WTC11 (cell line): ENCODE measurements at regions not wholly inside any gene's neighbourhood (a gene's known extent, or its start where the extent isn't known, plus 50 kb on each side); places are given as distances from the start of the nearest gene placed in this dataset.

Source experiments
- ATAC-seq: fragments of 200-7000 bp; cut with Tn5 transposase; 2 replicates; pipeline ENCODE4 v1.10.0; 2021; ENCODE audit warnings: mild to moderate bottlenecking, moderate library complexity
- CTCF ChIA-PET: fragments of 300-600 bp; sonication (Branson Sonifier 250); formaldehyde crosslinking; loops from one replicate; lab custom pipeline; 2021; ENCODE audit warnings: antibody characterized with exemption; lab: Charles Lee
- POLR2A ChIA-PET: fragments of 350-600 bp; sonication (Branson Sonifier 250); formaldehyde crosslinking; loops from one replicate; lab custom pipeline; 2021; ENCODE audit warnings: antibody characterized with exemption; lab: Charles Lee
- DNase-seq: peaks from one replicate; pipeline ENCODE4 v3.0.0; 2021; ENCODE audit warnings: low spot score
- H3K27ac Mint-ChIP-seq: 2 replicates; pipeline ENCODE4 v1.8.0; 2021; ENCODE audit warnings: mixed read lengths
- H3K27me3 Mint-ChIP-seq: 2 replicates; pipeline ENCODE4 v1.8.0; 2021; ENCODE audit warnings: low read depth, mild to moderate bottlenecking, moderate library complexity, mixed read lengths
- H3K36me3 Mint-ChIP-seq: 2 replicates; pipeline ENCODE4 v1.8.0; 2021; ENCODE audit warnings: mixed read lengths
- H3K4me1 Mint-ChIP-seq: 2 replicates; pipeline ENCODE4 v1.8.0; 2022; ENCODE audit warnings: mixed read lengths
- H3K4me3 Mint-ChIP-seq: 2 replicates; pipeline ENCODE4 v1.8.0; 2021; ENCODE audit warnings: mild to moderate bottlenecking, moderate library complexity, mixed read lengths
- H3K9me3 Mint-ChIP-seq: 2 replicates; pipeline ENCODE4 v1.8.0; 2021; ENCODE audit warnings: mixed read lengths
- ATF1 ChIP-seq: sonication (generic); formaldehyde crosslinking; IDR thresholded peaks from 2 replicates; pipeline ENCODE4 v1.8.1; 2023; ENCODE audit warnings: mild to moderate bottlenecking, moderate library complexity, missing genetic modification reagents
- E2F5 ChIP-seq: sonication (generic); formaldehyde crosslinking; IDR thresholded peaks from 2 replicates; pipeline ENCODE4 v1.8.1; 2022; ENCODE audit warnings: mild to moderate bottlenecking, moderate library complexity, missing genetic modification reagents
- MLX ChIP-seq: sonication (generic); formaldehyde crosslinking; IDR thresholded peaks from 2 replicates; pipeline ENCODE4 v1.8.1; 2023; ENCODE audit warnings: mild to moderate bottlenecking, missing genetic modification reagents, moderate library complexity
- MYBL2 ChIP-seq: sonication (generic); formaldehyde crosslinking; IDR thresholded peaks from 2 replicates; pipeline ENCODE4 v1.8.1; 2023; ENCODE audit warnings: mild to moderate bottlenecking, moderate library complexity, missing genetic modification reagents
- NR2C2 ChIP-seq: sonication (generic); formaldehyde crosslinking; IDR thresholded peaks from 2 replicates; pipeline ENCODE4 v1.8.0; 2022; ENCODE audit warnings: mild to moderate bottlenecking, missing genetic modification reagents
- PREB ChIP-seq: sonication (generic); formaldehyde crosslinking; IDR thresholded peaks from 2 replicates; pipeline ENCODE4 v1.8.1; 2022; ENCODE audit warnings: mild to moderate bottlenecking, missing genetic modification reagents, moderate library complexity, borderline replicate concordance
- SMAD3 ChIP-seq: sonication (generic); formaldehyde crosslinking; IDR thresholded peaks from 2 replicates; pipeline ENCODE4 v1.8.0; 2022; ENCODE audit warnings: missing genetic modification reagents, mild to moderate bottlenecking, borderline replicate concordance
- SMAD4 ChIP-seq: sonication (generic); formaldehyde crosslinking; IDR thresholded peaks from 2 replicates; pipeline ENCODE4 v1.8.0; 2022; ENCODE audit warnings: mild to moderate bottlenecking, missing genetic modification reagents
- TEAD4 ChIP-seq: sonication (generic); formaldehyde crosslinking; IDR thresholded peaks from 2 replicates; pipeline ENCODE4 v1.8.0; 2022; ENCODE audit warnings: mild to moderate bottlenecking, missing genetic modification reagents
- USF1 ChIP-seq: sonication (generic); formaldehyde crosslinking; IDR thresholded peaks from 2 replicates; pipeline ENCODE4 v1.8.0; 2022; ENCODE audit warnings: mild to moderate bottlenecking, missing genetic modification reagents
- ZNF317 ChIP-seq: sonication (generic); formaldehyde crosslinking; IDR thresholded peaks from 2 replicates; pipeline ENCODE4 v1.8.1; 2023; ENCODE audit warnings: low read depth, mild to moderate bottlenecking, moderate library complexity, missing genetic modification reagents, borderline replicate concordance
- ZNF396 ChIP-seq: fragments of 250-450 bp; sonication (Bioruptor Pico); IDR thresholded peaks from 2 replicates; pipeline ENCODE4 v1.8.0; 2021; ENCODE audit warnings: mild to moderate bottlenecking, moderate library complexity, borderline replicate concordance
- TF ChIP-seq, protein P1 (sequence below): sonication (generic); formaldehyde crosslinking; IDR thresholded peaks from 2 replicates; pipeline ENCODE4 v1.8.0; 2023; ENCODE audit warnings: missing genetic modification reagents, mild to moderate bottlenecking, borderline replicate concordance
- TF ChIP-seq, protein P2 (sequence below): fragments of 250-450 bp; sonication (Bioruptor Pico); IDR thresholded peaks from 2 replicates; pipeline ENCODE4 v2.1.2; 2022; ENCODE audit warnings: mild to moderate bottlenecking, moderate library complexity
- TF ChIP-seq, protein P3 (sequence below): sonication (generic); formaldehyde crosslinking; IDR thresholded peaks from 2 replicates; pipeline ENCODE4 v1.8.1; 2023; ENCODE audit warnings: mild to moderate bottlenecking, missing genetic modification reagents
- TF ChIP-seq, protein P4 (sequence below): sonication (generic); formaldehyde crosslinking; IDR thresholded peaks from 2 replicates; pipeline ENCODE4 v1.8.0; 2023; ENCODE audit warnings: missing genetic modification reagents

GRCh38 chr7:41252957-41253356 lies 449.9 kb downstream of the INHBA start (continued):
- TF ChIP-seq, protein P1, sequence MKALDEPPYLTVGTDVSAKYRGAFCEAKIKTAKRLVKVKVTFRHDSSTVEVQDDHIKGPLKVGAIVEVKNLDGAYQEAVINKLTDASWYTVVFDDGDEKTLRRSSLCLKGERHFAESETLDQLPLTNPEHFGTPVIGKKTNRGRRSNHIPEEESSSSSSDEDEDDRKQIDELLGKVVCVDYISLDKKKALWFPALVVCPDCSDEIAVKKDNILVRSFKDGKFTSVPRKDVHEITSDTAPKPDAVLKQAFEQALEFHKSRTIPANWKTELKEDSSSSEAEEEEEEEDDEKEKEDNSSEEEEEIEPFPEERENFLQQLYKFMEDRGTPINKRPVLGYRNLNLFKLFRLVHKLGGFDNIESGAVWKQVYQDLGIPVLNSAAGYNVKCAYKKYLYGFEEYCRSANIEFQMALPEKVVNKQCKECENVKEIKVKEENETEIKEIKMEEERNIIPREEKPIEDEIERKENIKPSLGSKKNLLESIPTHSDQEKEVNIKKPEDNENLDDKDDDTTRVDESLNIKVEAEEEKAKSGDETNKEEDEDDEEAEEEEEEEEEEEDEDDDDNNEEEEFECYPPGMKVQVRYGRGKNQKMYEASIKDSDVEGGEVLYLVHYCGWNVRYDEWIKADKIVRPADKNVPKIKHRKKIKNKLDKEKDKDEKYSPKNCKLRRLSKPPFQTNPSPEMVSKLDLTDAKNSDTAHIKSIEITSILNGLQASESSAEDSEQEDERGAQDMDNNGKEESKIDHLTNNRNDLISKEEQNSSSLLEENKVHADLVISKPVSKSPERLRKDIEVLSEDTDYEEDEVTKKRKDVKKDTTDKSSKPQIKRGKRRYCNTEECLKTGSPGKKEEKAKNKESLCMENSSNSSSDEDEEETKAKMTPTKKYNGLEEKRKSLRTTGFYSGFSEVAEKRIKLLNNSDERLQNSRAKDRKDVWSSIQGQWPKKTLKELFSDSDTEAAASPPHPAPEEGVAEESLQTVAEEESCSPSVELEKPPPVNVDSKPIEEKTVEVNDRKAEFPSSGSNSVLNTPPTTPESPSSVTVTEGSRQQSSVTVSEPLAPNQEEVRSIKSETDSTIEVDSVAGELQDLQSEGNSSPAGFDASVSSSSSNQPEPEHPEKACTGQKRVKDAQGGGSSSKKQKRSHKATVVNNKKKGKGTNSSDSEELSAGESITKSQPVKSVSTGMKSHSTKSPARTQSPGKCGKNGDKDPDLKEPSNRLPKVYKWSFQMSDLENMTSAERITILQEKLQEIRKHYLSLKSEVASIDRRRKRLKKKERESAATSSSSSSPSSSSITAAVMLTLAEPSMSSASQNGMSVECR (CRISPR knock-in tag): no peak
- no peak for TF ChIP-seq NR2C2

DNA sequence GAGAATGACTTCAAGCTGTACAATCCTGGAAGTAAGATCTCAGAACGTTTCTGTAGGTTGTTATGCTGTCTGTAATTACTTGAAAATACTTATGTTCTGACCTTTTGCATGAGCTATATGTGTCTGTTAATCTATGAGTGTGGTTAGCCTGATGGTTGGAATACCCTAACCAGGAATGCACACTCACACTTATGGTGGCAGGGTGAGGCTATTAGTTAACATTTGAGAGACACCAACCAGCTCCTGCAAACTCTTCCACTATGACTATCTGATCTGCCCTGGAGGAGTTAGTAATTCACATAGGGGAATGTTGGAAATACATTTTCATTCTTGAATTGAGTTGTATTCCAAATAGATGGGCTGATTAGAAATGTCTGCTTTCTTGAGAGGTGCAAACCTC lies 450.3 kb downstream of the INHBA start:
- Mint-ChIP-seq H3K4me1 (peaks cover 11% of the 10 kb centered on the region), H3K27me3 (no peaks in the 10 kb centered on the region), H3K9me3 (peaks cover 19% of the 10 kb centered on the region), H3K36me3 (peaks cover 7% of the 10 kb centered on the region), H3K4me3 (no peak overlapping the region), H3K27ac (no peak overlapping the region)
- ChIA-PET POLR2A (no interaction called here), CTCF (interaction anchor here (0.8 kb wide), 1 partner anchor 459 kb away, joined by 3 read pairs; no protein-coding TSS in a partner anchor)
- no peak for DNase-seq
- TF ChIP-seq USF1 (CRISPR knock-in tag): no peak
- TF ChIP-seq, protein P2, sequence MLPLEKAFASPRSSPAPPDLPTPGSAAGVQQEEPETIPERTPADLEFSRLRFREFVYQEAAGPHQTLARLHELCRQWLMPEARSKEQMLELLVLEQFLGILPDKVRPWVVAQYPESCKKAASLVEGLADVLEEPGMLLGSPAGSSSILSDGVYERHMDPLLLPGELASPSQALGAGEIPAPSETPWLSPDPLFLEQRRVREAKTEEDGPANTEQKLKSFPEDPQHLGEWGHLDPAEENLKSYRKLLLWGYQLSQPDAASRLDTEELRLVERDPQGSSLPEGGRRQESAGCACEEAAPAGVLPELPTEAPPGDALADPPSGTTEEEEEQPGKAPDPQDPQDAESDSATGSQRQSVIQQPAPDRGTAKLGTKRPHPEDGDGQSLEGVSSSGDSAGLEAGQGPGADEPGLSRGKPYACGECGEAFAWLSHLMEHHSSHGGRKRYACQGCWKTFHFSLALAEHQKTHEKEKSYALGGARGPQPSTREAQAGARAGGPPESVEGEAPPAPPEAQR (CRISPR knock-in tag): no peak
- no peak for TF ChIP-seq MLX (CRISPR knock-in tag)
- TF ChIP-seq, all 79 proteins: peak for 0
- no peak for ATAC-seq

GRCh38 chr7:41247143-41247865 lies 455.6 kb downstream of the INHBA start:
- Mint-ChIP-seq H3K4me1 (peaks cover 3% of the 10 kb centered on the region), H3K9me3 (peaks cover 19% of the 10 kb centered on the region), H3K27me3 (no peaks in the 10 kb centered on the region), H3K36me3 (peaks cover 7% of the 10 kb centered on the region), H3K4me3 (no peak overlapping the region), H3K27ac (no peak overlapping the region)
- no peak for DNase-seq
- TF ChIP-seq ZNF317 (CRISPR knock-in tag) (no peak), MYBL2 (CRISPR knock-in tag) (no peak), PREB (CRISPR knock-in tag) (no peak), ATF1 (no peak), USF1 (CRISPR knock-in tag) (no peak), TEAD4 (no peak), SMAD3 (CRISPR knock-in tag) (no peak), SMAD4 (CRISPR knock-in tag) (no peak), ZNF396 (CRISPR knock-in tag) (no peak), E2F5 (no peak)
- TF ChIP-seq, protein P3, sequence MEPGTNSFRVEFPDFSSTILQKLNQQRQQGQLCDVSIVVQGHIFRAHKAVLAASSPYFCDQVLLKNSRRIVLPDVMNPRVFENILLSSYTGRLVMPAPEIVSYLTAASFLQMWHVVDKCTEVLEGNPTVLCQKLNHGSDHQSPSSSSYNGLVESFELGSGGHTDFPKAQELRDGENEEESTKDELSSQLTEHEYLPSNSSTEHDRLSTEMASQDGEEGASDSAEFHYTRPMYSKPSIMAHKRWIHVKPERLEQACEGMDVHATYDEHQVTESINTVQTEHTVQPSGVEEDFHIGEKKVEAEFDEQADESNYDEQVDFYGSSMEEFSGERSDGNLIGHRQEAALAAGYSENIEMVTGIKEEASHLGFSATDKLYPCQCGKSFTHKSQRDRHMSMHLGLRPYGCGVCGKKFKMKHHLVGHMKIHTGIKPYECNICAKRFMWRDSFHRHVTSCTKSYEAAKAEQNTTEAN (CRISPR knock-in tag): no peak
- TF ChIP-seq, protein P4, sequence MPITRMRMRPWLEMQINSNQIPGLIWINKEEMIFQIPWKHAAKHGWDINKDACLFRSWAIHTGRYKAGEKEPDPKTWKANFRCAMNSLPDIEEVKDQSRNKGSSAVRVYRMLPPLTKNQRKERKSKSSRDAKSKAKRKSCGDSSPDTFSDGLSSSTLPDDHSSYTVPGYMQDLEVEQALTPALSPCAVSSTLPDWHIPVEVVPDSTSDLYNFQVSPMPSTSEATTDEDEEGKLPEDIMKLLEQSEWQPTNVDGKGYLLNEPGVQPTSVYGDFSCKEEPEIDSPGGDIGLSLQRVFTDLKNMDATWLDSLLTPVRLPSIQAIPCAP (CRISPR knock-in tag): no peak
- POLR2A ChIA-PET: no interaction called here
- CTCF ChIA-PET: no interaction called here
- ATAC-seq: no peak
